ENCODE measurements at regions not wholly inside any gene's neighbourhood (a gene's known extent, or its start where the extent isn't known, plus 50 kb on each side); places are given as distances from the start of the nearest gene placed in this dataset.

- no peaks in the 10 kb centered on the region for H3K27me3 ChIP-seq
- no peak overlapping the region for H3K4me3 ChIP-seq
- no peaks in the 10 kb centered on the region for H3K36me3 ChIP-seq
- TF ChIP-seq CTCF (IDR thresholded peaks at IDR 0.05), result no peak
- no peaks in the 10 kb centered on the region for H3K9me3 ChIP-seq
- H3K9ac ChIP-seq (ENCODE audit: low read depth in 2 of 2, low read length in 2 of 2), result no peak overlapping the region
- intact Hi-C loops (cut with DNase I), result no loop called here
- no peak for DNase-seq
- H3K4me1 ChIP-seq, result no peaks in the 10 kb centered on the region
- H3K27ac ChIP-seq, result no peak overlapping the region
Observed at GRCh38 chr12:67855103-67855502, 134.1 kb upstream of the IFNG-AS1 start.

GRCh38 chr12:67871231-67871630, 118.0 kb upstream of the IFNG-AS1 start:
- intact Hi-C loops (cut with DNase I), result no loop called here
- no peaks in the 10 kb centered on the region for H3K36me3 ChIP-seq
- no peak overlapping the region for H3K27ac ChIP-seq
- H3K4me1 ChIP-seq, result no peaks in the 10 kb centered on the region
- no peaks in the 10 kb centered on the region for H3K27me3 ChIP-seq
- H3K4me3 ChIP-seq, result no peak overlapping the region
- DNase-seq, result no peak
- no peak overlapping the region for H3K9ac ChIP-seq (ENCODE audit: low read depth in 2 of 2, low read length in 2 of 2)
- no peak for TF ChIP-seq CTCF (IDR thresholded peaks at IDR 0.05)
- H3K9me3 ChIP-seq, result no peaks in the 10 kb centered on the region

DNA sequence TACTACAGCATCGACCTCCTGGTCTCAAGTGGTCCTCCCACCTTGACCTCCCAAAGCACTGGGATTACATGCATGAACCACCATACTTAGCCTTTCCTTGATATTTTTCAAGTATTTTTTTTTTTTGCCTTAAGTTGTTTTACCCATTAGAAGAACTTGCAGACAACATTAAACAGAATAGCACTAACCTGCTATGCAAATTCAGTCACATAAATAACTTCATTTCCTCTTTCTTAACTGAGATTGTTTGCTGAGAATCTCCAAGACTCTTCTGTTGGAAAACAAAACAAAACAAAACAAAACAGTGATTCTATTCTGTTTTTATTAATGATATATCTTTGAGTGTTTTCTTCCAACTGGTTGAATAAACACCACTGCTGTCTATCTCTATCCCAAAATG, 115.9 kb upstream of the IFNG-AS1 start:
- no peak overlapping the region for H3K4me3 ChIP-seq
- no peaks in the 10 kb centered on the region for H3K4me1 ChIP-seq
- no peak for TF ChIP-seq CTCF (IDR thresholded peaks at IDR 0.05)
- no peaks in the 10 kb centered on the region for H3K9me3 ChIP-seq
- no peak overlapping the region for H3K27ac ChIP-seq
- no peaks in the 10 kb centered on the region for H3K27me3 ChIP-seq
- no peaks in the 10 kb centered on the region for H3K36me3 ChIP-seq
- intact Hi-C loops (cut with DNase I), result no loop called here
- H3K9ac ChIP-seq (ENCODE audit: low read depth in 2 of 2, low read length in 2 of 2), result no peak overlapping the region
- DNase-seq, result no peak

GRCh38 chr12:67876305-67876915, 112.8 kb upstream of the IFNG-AS1 start:
- Histone ChIP-seq H3K36me3 (no peaks in the 10 kb centered on the region), H3K4me3 (no peak overlapping the region), H3K9ac (ENCODE audit: low read depth in 2 of 2, low read length in 2 of 2) (no peak overlapping the region), H3K27ac (no peak overlapping the region), H3K27me3 (no peaks in the 10 kb centered on the region), H3K4me1 (no peaks in the 10 kb centered on the region), H3K9me3 (no peaks in the 10 kb centered on the region)
- intact Hi-C loops (cut with DNase I), result no loop called here
- DNase-seq, result no peak
- no peak for TF ChIP-seq CTCF (IDR thresholded peaks at IDR 0.05)

- Histone ChIP-seq H3K4me1 (no peaks in the 10 kb centered on the region), H3K27ac (no peak overlapping the region), H3K4me3 (no peak overlapping the region), H3K36me3 (no peaks in the 10 kb centered on the region), H3K9me3 (no peaks in the 10 kb centered on the region), H3K27me3 (no peaks in the 10 kb centered on the region), H3K9ac (ENCODE audit: low read depth in 2 of 2, low read length in 2 of 2) (no peak overlapping the region)
- intact Hi-C loops (cut with DNase I), result no loop called here
- no peak for DNase-seq
- TF ChIP-seq CTCF (IDR thresholded peaks at IDR 0.05), result no peak
Observed at GRCh38 chr12:67877727-67878126, 111.5 kb upstream of the IFNG-AS1 start.

Measured in colonic mucosa (tissue), 4 donors.